Pancreas (tissue), 10 donors: ENCODE measurements at regions not wholly inside any gene's neighbourhood (a gene's known extent, or its start where the extent isn't known, plus 50 kb on each side); places are given as distances from the start of the nearest gene placed in this dataset.

Experiments
- ATAC-seq, 4 donors: fragments of 200-7000 bp; cut with Tn5 transposase; one replicate each; pipeline versions ENCODE4 v1.8.0 to v1.9.1; 2020; ENCODE audit warnings: mild to moderate bottlenecking in 4 of 4, moderate library complexity in 4 of 4
- DNase-seq, 6 donors: peaks; one replicate each; pipeline ENCODE4 v3.0.0-alpha.2; 2020
- FAIRE-seq: peaks from 2 replicates; lab custom pipeline; 2012; peaks lifted over from hg19 to GRCh38; lab: Jason Lieb, UNC
- H3K27ac ChIP-seq, 4 donors: fragments of 200-600 bp; sonication (generic); 1 replicate in 3 of 4; 2 replicates in 1 of 4; pipeline versions ENCODE4 v1.5.0 to v1.8.0; 2020
- H3K27me3 ChIP-seq, 4 donors: fragments of 200-600 bp; one replicate each; pipeline ENCODE4 v1.8.0; 2021
- H3K36me3 ChIP-seq, 3 donors: fragments of 200-600 bp; sonication (generic) in 1 of 3; one replicate each; pipeline versions ENCODE4 v1.5.0 to v1.8.0; 2020 to 2021
- H3K4me1 ChIP-seq, 3 donors: fragments of 200-600 bp; one replicate each; pipeline ENCODE4 v1.8.0; 2021
- H3K4me3 ChIP-seq, 4 donors: fragments of 200-600 bp; sonication (generic) in 2 of 4; one replicate each; pipeline versions ENCODE4 v1.5.0 to v1.8.0; 2020 to 2021
- H3K9me3 ChIP-seq, 4 donors: fragments of 200-600 bp; one replicate each; pipeline ENCODE4 v1.8.0; 2021
- WGBS, 2 donors: extraction: QIAGEN DNeasy Blood & Tissue Kit; methylation state at CpG; one replicate each; pipeline ENCODE4 v1.1.7; 2013; 5-methylcytosine and 5-hydroxymethylcytosine counted together
- intact Hi-C, 3 donors: fragments of 100-400 bp; cut with DNase I; formaldehyde crosslinking; loops; one replicate each; pipeline versions ENCODE4 v1.11.1 to v1.14.2; 2022
- TF ChIP-seq, protein P1 (sequence below), 4 donors: fragments of 200-600 bp; sonication (generic) in 3 of 4; IDR thresholded peaks; one replicate each; pipeline versions ENCODE4 v1.5.0 to v1.8.0; 2021; ENCODE audit warnings: antibody characterized with exemption in 4 of 4
- donor health status: healthy with polysubstance abuse.
- donor health status: DM: no; HTN: no; CAD: no; lungs with moderate emphysema.
- donor health status: DM: no; HTN: no; CAD: no.
- donor health status: control.
- donor health status: control.
- donor health status: Bipolar disorder and iron deficiency.
- donor health status: DM: yes; HTN: yes; CAD: no.
- donor health status: DM: no; HTN: no; CAD: no.
- donor health status: DM: no; HTN: no; CAD: no.
- donor health status: DM: yes; HTN: yes; CAD: no.

GRCh38 chr12:65643171-65643570 lies 181.1 kb upstream of the HMGA2 start:
- Histone ChIP-seq H3K9me3 (no peaks in the 10 kb centered on the region), H3K4me3 (no peak overlapping the region), H3K27me3 (no peaks in the 10 kb centered on the region), H3K36me3 (no peaks in the 10 kb centered on the region), H3K4me1 (no peaks in the 10 kb centered on the region), H3K27ac (no peak overlapping the region)
- FAIRE-seq (no peak), DNase-seq (no peak), ATAC-seq (no peak)
- intact Hi-C loops, result no loop called here
- TF ChIP-seq, protein P1, sequence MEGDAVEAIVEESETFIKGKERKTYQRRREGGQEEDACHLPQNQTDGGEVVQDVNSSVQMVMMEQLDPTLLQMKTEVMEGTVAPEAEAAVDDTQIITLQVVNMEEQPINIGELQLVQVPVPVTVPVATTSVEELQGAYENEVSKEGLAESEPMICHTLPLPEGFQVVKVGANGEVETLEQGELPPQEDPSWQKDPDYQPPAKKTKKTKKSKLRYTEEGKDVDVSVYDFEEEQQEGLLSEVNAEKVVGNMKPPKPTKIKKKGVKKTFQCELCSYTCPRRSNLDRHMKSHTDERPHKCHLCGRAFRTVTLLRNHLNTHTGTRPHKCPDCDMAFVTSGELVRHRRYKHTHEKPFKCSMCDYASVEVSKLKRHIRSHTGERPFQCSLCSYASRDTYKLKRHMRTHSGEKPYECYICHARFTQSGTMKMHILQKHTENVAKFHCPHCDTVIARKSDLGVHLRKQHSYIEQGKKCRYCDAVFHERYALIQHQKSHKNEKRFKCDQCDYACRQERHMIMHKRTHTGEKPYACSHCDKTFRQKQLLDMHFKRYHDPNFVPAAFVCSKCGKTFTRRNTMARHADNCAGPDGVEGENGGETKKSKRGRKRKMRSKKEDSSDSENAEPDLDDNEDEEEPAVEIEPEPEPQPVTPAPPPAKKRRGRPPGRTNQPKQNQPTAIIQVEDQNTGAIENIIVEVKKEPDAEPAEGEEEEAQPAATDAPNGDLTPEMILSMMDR (IDR thresholded peaks at IDR 0.05), result no peak

- intact Hi-C loops, result no loop called here
- TF ChIP-seq, protein P1 (IDR thresholded peaks at IDR 0.05), result no peak
Observed at GRCh38 chr12:65643595-65644386, 180.5 kb upstream of the HMGA2 start.

GRCh38 chr12:65646127-65646643 lies 178.1 kb upstream of the HMGA2 start:
- 82 to 86% methylated on average over 11 of the region's 11 CpGs for WGBS, 2 donors

More at GRCh38 chr12:65643595-65644386, 180.5 kb upstream of the HMGA2 start:
- Histone ChIP-seq H3K9me3 (no peaks in the 10 kb centered on the region), H3K27me3 (no peaks in the 10 kb centered on the region), H3K4me1 (no peaks in the 10 kb centered on the region), H3K4me3 (no peak overlapping the region), H3K36me3 (no peaks in the 10 kb centered on the region), H3K27ac (no peak overlapping the region)
- ATAC-seq, result no peak
- WGBS, 2 donors, result 60 to 64% methylated on average over 3 of the region's 3 CpGs
- no peak for DNase-seq
- no peak for FAIRE-seq

GRCh38 chr12:65647074-65647473 lies 177.2 kb upstream of the HMGA2 start:
- Histone ChIP-seq H3K9me3 (no peaks in the 10 kb centered on the region), H3K4me1 (no peaks in the 10 kb centered on the region), H3K27me3 (no peaks in the 10 kb centered on the region), H3K27ac (no peak overlapping the region), H3K4me3 (no peak overlapping the region), H3K36me3 (no peaks in the 10 kb centered on the region)
- 89 to 93% methylated on average over 9 of the region's 9 CpGs for WGBS, 2 donors
- DNase-seq (no peak), ATAC-seq (no peak), FAIRE-seq (no peak)
- TF ChIP-seq, protein P1 (IDR thresholded peaks at IDR 0.05), result no peak
- intact Hi-C loops, result no loop called here

More at GRCh38 chr12:65646127-65646643, 178.1 kb upstream of the HMGA2 start:
- no peak overlapping the region for H3K27ac ChIP-seq
- DNase-seq (no peak), FAIRE-seq (no peak), ATAC-seq (no peak)
- no peak overlapping the region for H3K4me3 ChIP-seq
- TF ChIP-seq, protein P1 (IDR thresholded peaks at IDR 0.05), result no peak
- no peaks in the 10 kb centered on the region for H3K36me3 ChIP-seq
- H3K4me1 ChIP-seq, result no peaks in the 10 kb centered on the region
- intact Hi-C loops, result no loop called here
- no peaks in the 10 kb centered on the region for H3K27me3 ChIP-seq
- no peaks in the 10 kb centered on the region for H3K9me3 ChIP-seq

DNA sequence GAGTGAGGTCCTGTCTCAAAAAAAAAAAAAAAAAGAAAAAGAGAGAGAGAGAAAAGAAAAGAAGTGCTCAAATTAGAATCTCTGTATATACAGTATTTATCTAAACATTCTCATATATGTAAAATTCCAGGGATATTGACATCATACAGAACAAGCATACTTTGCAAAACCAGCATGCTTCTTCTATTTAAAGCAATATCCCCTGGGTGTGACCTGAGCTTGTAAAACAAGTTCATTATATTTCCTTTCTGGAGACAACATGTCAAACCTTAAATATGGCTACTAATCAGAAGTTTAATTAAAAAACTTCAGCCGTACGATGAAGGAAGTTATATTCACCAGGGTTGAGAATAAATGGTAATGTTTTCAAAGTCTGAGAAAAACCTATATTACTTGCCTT lies 175.8 kb upstream of the HMGA2 start:
- TF ChIP-seq, protein P1 (IDR thresholded peaks at IDR 0.05), result no peak
- whole genome bisulfite sequencing, 2 donors, result 79 to 80% methylated on average over 2 of the region's 2 CpGs
- intact Hi-C loops, result no loop called here
- DNase-seq (no peak), FAIRE-seq (no peak), ATAC-seq (no peak)
- Histone ChIP-seq H3K9me3 (no peaks in the 10 kb centered on the region), H3K27me3 (no peaks in the 10 kb centered on the region), H3K4me3 (no peak overlapping the region), H3K4me1 (no peaks in the 10 kb centered on the region), H3K27ac (no peak overlapping the region), H3K36me3 (no peaks in the 10 kb centered on the region)
